GM08714 (cell line): ENCODE measurements at regions not wholly inside any gene's neighbourhood (a gene's known extent, or its start where the extent isn't known, plus 50 kb on each side); places are given as distances from the start of the nearest gene placed in this dataset.
"Not testable (repeated sequence)": the region's sequence is repeated elsewhere in the genome, so short reads cannot be mapped to it uniquely, and the experiment has no call there.

Experiments
- H3K4me3 ChIP-seq: fragments of 200-500 bp; sonication (Bioruptor generic); 2 replicates; pipeline ENCODE4 v1.5.1; 2014; ENCODE audit warnings: mild to moderate bottlenecking, low read length, inconsistent platforms
- ZNF274 ChIP-seq: IDR thresholded peaks from 2 replicates; pipeline ENCODE4 v1.6.1; 2012; ENCODE audit warnings: mild to moderate bottlenecking, low read depth, low read length

DNA sequence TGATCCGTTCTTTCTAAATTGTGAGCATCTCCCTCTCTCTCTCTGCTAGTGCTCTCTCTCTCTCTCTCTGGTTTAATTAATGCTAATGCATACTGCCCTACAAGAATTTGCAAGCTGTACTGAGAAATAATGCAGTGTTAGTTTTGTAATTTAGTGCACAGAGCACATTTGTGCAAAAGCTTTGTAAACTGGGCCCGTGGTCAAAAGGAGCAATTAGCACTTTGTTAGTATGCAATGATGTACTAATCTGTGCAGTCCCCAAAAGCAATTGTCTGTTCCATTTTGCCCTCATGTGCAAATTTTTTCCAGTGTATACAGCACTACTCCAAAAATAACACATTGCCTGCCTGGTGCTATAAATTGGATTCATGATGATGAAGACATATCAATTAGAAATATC, 184.6 kb upstream of the CMC1 start:
- no peak overlapping the region for H3K4me3 ChIP-seq

DNA sequence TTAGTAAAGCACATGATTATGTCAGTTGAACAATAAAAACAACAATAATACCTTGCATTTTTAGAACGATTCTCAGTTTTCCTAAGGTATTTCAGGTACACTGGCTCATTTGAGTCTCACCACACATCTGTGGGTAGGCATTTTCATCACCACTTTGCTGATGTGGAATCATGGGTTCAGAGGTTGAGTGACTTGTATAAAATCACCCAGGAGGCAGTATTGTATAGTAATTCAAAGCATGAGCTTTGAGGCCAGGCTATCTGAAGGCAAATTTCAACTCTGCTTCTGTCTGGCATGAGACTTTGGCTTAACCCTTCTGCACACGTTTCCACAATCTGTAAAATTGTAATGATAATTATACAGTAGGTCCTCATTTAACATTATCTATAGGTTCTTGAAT, 183.9 kb upstream of the CMC1 start:
- no peak for TF ChIP-seq ZNF274
- no peak overlapping the region for H3K4me3 ChIP-seq

More for the DNA sequence above, 184.6 kb upstream of the CMC1 start:
- TF ChIP-seq ZNF274: no peak

DNA sequence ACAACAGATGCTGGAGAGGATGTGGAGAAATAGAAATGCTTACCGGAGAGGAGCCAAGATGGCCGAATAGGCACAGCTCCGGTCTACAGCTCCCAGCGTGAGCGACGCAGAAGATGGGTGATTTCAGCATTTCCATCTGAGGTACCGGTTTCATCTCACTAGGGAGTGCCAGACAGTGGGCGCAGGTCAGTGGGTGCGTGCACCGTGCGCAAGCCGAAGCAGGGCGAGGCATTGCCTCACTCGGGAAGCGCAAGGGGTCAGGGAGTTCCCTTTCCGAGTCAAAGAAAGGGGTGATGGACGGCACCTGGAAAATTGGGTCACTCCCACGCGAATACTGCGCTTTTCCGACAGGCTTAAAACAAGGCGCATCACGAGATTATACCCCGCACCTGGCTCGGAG, 182.2 kb upstream of the CMC1 start:
- H3K4me3 ChIP-seq: not testable (repeated sequence)

DNA sequence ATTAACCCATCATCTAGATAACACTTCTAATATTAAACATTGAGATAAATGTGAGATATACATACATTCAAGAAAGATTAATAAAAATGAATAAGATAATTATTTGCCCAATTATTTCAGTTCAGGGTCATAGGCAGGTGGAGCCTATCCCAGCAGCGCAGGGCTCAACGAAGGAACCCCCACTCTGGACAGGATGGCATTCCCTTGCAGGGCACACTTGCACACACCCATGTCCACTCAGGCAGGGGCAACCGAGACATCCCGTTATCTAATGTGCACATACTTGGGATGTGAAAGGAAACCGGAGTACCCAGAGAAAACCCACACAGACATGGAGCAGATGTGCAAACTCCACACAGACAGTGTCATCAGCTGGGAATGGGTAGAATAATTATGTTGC, 175.4 kb upstream of the CMC1 start:
- TF ChIP-seq ZNF274: no peak
- no peak overlapping the region for H3K4me3 ChIP-seq

DNA sequence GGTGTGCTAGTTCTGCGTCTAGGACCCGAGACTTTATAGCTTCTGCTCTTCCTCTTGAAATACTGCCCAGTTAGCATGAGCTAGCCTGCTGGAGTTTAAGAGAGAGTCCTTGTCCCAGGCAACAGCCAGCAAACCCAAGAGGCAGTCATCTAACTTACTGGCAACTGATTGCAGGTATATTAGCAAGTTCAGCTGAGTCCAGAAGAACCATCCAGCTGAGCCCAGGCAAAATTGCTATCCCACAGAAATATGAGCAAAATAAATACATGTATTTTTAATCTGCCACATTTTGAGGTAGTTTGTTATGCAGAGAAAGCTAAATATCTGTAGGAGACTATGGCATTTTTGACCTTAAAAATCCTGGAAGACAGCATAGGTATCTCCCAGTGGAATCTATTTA, 174.4 kb upstream of the CMC1 start:
- H3K4me3 ChIP-seq: no peak overlapping the region
- no peak for TF ChIP-seq ZNF274

DNA sequence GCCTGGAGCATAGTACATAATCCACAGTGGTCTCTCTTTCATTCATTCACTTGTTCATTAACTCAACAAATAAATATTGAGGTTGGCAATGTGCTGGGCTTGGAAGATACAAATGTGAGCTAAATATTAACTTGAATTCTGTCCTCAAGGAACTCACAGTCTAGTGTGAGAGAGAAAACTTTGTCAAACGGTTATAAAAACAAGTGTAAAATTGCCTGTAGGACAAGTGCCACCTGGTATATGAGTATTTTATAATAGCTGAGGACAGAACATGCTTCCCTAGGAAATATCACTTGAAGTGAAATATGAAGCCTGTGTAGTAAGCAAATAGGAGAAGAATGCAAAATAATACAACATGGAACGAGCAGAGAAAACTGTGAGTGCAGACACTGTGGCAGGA, 173.1 kb upstream of the CMC1 start:
- no peak overlapping the region for H3K4me3 ChIP-seq
- TF ChIP-seq ZNF274: no peak

DNA sequence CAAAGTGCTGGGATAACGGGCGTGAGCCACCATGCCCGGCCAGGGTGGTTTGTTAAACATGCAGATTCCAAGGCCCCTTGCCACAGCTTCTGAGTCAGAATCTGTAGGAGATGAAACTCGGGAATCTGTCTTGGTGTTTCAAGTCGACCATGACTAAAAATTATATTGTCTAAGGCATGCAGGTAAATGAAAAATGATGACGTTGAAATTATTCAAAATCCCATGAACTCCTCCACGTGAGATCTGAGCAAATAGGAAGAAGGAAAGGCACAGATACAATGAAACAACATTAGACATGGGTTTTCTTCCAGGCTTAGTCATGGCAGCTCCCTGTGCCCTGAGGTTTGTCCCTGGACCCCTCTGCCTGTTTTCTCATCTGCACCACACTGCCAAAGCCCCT, 172.0 kb upstream of the CMC1 start:
- no peak overlapping the region for H3K4me3 ChIP-seq
- TF ChIP-seq ZNF274: no peak

DNA sequence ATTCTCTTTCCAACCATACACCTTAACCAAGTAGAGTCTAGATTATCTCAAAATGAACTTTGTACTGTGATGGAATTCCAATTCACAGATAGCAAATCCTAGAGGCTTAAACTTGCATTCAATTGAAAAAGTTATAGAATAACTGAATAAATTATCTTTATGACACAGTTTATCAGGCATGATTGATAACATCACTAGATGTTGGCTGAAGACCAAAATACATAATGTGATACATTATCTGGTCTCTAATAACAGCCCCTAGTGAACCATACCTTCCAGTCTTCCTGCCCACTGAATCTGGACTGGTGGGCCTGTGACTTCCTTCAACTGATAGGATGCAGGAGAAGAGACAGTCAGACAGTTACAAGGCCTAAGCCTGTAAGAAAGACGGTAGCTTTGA, 165.2 kb upstream of the CMC1 start:
- H3K4me3 ChIP-seq: no peak overlapping the region
- TF ChIP-seq ZNF274: no peak

DNA sequence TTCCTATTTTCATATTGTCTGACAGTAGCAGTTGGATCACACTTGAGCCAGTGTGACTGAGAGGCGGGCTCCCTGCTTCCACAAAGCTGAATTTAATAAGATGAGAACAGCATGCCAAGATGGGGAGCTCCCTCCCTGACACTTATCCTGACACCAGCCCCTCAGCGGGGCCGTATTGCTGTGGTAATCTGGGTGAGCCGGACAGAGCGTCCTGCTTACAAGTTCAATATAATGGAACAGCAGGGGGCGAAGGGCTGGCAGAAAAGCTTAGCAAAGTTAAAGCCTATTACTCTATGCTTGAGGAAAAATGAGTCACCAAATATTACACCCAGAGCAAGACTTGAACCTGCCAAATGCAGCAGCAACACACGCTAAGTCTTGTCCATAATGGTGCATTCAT, 163.8 kb upstream of the CMC1 start:
- no peak overlapping the region for H3K4me3 ChIP-seq
- no peak for TF ChIP-seq ZNF274

DNA sequence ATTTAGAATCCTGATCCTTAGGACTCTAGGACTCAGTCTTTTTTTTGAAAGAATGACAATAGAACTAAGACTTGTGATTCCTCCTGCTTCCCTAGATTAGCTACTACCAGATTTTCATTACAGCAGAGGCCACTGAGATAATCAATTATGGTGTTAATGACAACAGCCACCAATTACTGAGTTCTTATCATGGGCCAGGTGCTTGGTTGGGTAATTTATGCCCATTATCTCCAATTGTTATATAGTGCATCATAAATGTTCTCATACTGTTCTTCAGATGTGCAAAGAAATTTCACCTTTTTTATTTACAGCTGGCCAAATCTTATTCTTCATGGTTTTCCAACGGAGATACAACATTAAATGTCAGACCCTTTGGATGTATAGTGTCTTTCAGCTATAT, 162.9 kb upstream of the CMC1 start:
- no peak for TF ChIP-seq ZNF274
- H3K4me3 ChIP-seq: no peak overlapping the region

DNA sequence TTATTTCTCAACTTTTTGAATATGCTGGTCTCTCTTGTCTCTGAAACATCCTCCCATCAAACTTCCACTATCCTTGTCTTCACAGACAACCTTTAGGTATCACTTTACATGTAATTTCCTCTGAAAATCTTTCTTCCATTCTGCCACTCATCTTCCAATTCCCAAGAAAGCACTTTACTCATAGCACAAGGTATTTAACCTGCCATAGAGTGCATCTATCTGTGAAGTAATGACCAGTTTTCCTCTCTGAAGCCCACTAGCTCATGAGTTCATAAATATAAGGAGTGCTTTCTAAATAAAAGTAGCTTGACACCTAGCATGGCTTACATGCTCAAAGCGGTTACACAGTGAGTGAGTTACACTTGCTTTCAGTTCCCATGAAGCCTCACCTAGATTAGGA, 160.7 kb upstream of the CMC1 start:
- TF ChIP-seq ZNF274: no peak

DNA sequence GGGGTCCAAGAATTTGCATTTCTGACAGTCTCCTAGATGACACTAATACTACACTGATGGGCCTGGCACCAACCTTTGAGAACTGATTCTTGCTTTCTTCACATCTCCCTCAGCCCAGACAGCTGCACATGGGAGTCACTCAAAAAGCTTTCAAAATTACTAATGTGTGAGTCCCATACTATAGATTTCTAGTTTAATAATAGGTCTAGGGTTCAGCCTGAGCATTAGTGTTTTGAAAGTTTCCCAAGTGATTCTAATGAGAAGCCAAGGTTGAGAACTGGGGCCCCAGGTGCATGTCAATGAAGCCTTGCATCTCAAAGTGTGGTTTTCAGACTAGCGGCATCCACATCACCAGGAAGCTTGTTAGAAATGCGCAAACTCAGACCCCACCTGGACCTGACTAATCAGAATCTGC, 159.9 kb upstream of the CMC1 start:
- TF ChIP-seq ZNF274: no peak
- no peak overlapping the region for H3K4me3 ChIP-seq

More for the DNA sequence above, 160.7 kb upstream of the CMC1 start:
- no peak overlapping the region for H3K4me3 ChIP-seq

DNA sequence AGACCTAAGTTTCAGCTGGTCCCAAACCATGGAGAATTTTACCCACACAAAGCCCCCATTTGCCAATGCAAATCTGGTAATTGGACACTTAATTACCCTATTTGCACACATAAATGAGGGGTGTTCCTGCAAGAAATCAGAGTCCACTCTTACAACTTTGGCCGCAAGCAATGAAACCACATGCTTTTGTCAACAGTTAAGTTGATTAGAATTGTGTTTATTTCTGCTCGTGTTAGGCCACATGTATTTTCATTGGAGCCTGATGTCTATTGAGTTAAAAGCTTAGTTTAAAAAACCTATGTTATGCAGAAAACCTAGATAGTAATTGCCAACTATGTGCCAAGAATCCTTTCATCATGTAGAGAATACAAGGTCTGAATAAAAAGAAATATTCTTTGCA, 153.8 kb upstream of the CMC1 start:
- TF ChIP-seq ZNF274: no peak
- no peak overlapping the region for H3K4me3 ChIP-seq

DNA sequence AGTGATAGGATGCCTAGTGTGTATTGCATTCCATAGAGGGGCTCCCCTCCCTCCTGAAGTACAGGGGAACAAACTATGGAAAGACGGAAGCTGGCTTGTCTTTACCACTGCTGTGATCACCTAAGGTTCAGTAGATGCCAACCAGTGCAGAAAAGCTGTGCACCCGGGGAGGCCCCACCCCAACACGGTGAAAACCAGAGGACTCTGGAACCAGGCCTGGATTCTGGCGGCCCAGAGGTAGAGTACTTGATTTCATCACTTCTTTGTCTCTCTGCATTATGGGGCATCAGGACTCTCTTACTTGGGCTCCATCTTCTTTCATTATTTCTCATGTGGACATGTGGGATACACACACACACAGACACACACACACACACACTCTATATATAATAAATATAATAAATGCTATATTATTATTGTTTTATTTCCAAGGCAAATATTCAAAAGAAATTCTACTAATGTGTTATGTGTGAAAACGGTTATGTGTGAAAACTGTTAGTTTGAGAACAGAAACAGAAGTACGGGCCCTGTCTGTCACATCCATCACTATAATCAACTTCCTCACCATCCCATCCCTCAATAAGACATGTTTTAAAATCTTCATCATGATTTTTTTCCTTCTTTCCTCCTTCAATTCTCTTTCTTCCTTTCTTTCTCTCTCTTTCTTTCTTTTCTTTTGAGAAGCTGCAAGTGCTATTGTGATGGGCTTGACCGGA, 152.4 kb upstream of the CMC1 start:
- no peak overlapping the region for H3K4me3 ChIP-seq
- no peak for TF ChIP-seq ZNF274

DNA sequence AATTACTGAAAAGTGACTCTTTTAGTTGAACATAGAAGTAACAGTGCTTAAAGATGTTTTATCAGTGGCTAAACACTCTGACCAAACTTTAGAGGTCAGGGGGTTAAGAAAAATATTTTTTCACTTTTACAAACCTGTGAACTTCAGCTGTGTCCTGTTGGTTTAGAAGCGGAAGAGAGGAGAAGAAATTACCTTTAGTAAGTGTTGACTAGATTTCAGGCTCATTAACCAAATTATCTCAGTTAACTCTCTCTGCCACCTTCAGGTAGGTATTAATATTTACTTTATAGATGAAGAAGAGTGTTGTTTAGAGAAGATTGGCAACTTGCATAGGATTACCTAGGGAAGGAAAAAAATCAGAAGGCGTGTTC, 151.9 kb upstream of the CMC1 start:
- no peak overlapping the region for H3K4me3 ChIP-seq
- no peak for TF ChIP-seq ZNF274

DNA sequence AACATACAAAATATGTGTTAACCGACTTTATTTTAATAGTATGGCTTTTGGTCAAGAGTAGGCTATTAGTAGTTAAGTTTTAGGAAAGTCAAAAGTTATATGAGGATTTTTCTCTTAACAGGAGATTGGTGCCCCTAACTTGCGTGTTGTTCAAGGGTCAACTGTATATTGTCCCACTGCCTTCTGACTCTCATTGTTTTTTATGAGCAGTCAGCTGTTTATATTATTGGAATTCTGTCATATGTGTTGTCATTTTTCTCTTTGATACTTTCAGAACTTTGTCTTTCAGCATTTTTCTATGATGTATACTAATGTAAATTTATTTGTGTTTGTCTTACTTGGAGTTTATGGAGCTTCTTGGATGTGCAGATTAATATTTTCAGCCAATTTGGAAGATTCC, 142.1 kb upstream of the CMC1 start:
- TF ChIP-seq ZNF274: no peak
- H3K4me3 ChIP-seq: no peak overlapping the region

DNA sequence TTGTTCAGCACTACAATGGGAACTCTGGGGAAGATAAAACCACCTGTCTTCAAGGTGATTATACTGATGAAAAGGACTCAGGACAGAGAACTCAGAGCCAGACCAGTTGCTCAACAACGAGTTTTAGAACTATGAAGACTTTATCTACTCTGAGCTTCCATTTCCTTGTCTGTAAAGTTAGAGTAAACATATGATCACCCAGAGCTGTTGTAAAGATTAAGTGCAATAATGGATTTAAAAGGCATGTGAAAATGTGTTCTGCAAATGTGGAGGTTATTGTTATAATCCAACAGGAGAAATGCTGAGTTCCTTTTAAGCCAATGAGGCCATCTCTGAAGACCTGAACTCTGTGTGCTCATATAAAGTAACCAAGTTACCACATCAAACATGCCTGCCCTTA, 139.7 kb upstream of the CMC1 start:
- no peak overlapping the region for H3K4me3 ChIP-seq
- TF ChIP-seq ZNF274: no peak

DNA sequence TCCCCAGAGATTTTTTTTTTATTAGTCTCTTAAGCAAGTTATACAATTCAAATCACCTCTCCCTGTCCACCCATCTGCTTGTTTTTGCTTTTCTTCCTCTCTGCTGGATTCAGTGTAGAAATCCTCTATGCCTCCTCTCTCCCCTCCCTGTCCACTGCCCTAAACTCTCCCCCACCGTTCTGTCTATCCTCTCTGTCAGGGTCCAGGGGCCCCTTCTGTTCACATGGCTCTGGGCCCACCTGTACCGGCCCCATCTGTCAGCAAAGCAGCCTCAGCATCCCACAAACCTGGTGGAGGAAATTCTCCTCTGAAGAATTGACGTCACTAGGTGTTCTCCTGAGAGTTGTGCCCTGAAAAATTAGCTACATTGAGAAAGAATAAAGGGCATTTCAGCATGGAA, 137.6 kb upstream of the CMC1 start:
- H3K4me3 ChIP-seq: no peak overlapping the region
- no peak for TF ChIP-seq ZNF274
